Panc1 (cell line): ENCODE measurements at regions not wholly inside any gene's neighbourhood (a gene's known extent, or its start where the extent isn't known, plus 50 kb on each side); places are given as distances from the start of the nearest gene placed in this dataset.

Experiments
- ATAC-seq: fragments of 200-7000 bp; cut with Tn5 transposase; 2 replicates; pipeline ENCODE4 v1.9.1; 2020; ENCODE audit warnings: mild to moderate bottlenecking, moderate library complexity
- BruUV-seq: library from RNA; stranded (reverse); fragments of 400-500 nt; replicated peaks from 2 replicates; lab custom pipeline; 2021; lab: Mats Ljungman, UMichigan
- CTCF ChIA-PET: fragments of 300-600 bp; sonication (Branson Sonifier 250); formaldehyde crosslinking; loops from one replicate; lab custom pipeline; 2022; ENCODE audit warnings: antibody characterized with exemption; lab: Charles Lee
- POLR2A ChIA-PET: fragments of 300-600 bp; sonication (Branson Sonifier 250); formaldehyde crosslinking; loops from one replicate; lab custom pipeline; 2022; ENCODE audit warnings: antibody characterized with exemption; lab: Charles Lee
- DNase-seq: peaks from one replicate; pipeline ENCODE4 v3.0.0-alpha.2; 2010; ENCODE audit warnings: low read depth, low spot score
- H3K27ac ChIP-seq: 2 replicates; pipeline ENCODE4 v1.5.1; 2011; ENCODE audit warnings: mild to moderate bottlenecking, low read length, inconsistent platforms
- H3K27me3 ChIP-seq: fragments of 200-500 bp; sonication (Bioruptor generic); 2 replicates; pipeline ENCODE4 v1.6.0; 2014; ENCODE audit warnings: low read length, inconsistent platforms; ENCODE audit not compliant: control insufficient read depth, insufficient read depth
- H3K36me3 ChIP-seq: fragments of 200-500 bp; sonication (Bioruptor generic); 2 replicates; pipeline ENCODE4 v1.5.1; 2014; ENCODE audit warnings: inconsistent platforms, mild to moderate bottlenecking, low read length, moderate library complexity; ENCODE audit not compliant: control insufficient read depth, insufficient read depth
- H3K4me1 ChIP-seq: 2 replicates; pipeline ENCODE4 v1.5.1; 2011; ENCODE audit warnings: inconsistent platforms, mild to moderate bottlenecking, low read length, moderate library complexity; ENCODE audit not compliant: control insufficient read depth, insufficient read depth
- H3K4me3 ChIP-seq, 2 experiments: 2 replicates each; pipeline ENCODE4 v1.5.1; 2011 to 2012; ENCODE audit warnings: low read depth in 2 of 2, low read length in 2 of 2, mild to moderate bottlenecking in 2 of 2, inconsistent platforms in 1 of 2, moderate library complexity in 1 of 2
- H3K9me3 ChIP-seq: fragments of 200-500 bp; sonication (Bioruptor generic); 2 replicates; pipeline ENCODE4 v1.5.1; 2014; ENCODE audit warnings: low read depth, mild to moderate bottlenecking, inconsistent platforms, low read length, moderate library complexity; ENCODE audit not compliant: control insufficient read depth, insufficient read depth
- POLR2AphosphoS5 ChIP-seq: IDR thresholded peaks from 2 replicates; pipeline ENCODE4 v1.6.1; 2012; ENCODE audit warnings: mild to moderate bottlenecking, low read depth, low read length, moderate library complexity
- REST ChIP-seq, 2 experiments: IDR thresholded peaks; 2 replicates each; pipeline ENCODE4 v1.6.1; 2011 to 2012; ENCODE audit warnings: low read depth in 2 of 2, control low read depth in 1 of 2, low read length in 1 of 2, mild to moderate bottlenecking in 1 of 2, moderate library complexity in 1 of 2; ENCODE audit not compliant: insufficient read depth in 1 of 2
- SIN3A ChIP-seq: IDR thresholded peaks from 2 replicates; pipeline ENCODE4 v1.6.1; 2012; ENCODE audit warnings: low read depth, mild to moderate bottlenecking, low read length, moderate library complexity, borderline replicate concordance; ENCODE audit not compliant: insufficient read depth
- TCF7L2 ChIP-seq: IDR thresholded peaks from 2 replicates; pipeline ENCODE4 v1.6.1; 2011; ENCODE audit warnings: mild to moderate bottlenecking, low read depth, low read length, inconsistent platforms
- in situ Hi-C: cut with HindIII; loops from 2 replicates; pipeline ENCODE4 v1.10.0; 2016; ENCODE audit warnings: low sequenced_read_pairs, low pct_unique_long_range_greater_than_20kb
- intact Hi-C: fragments of 100-400 bp; cut with micrococcal nuclease; formaldehyde crosslinking; loops from one replicate; pipeline ENCODE4 v1.10.0; 2022; ENCODE audit not compliant: unreplicated experiment
- TF ChIP-seq, protein P1 (sequence below): fragments of 450-650 bp; IDR thresholded peaks from 2 replicates; pipeline ENCODE4 v1.5.1; 2017; ENCODE audit warnings: mild to moderate bottlenecking

DNA sequence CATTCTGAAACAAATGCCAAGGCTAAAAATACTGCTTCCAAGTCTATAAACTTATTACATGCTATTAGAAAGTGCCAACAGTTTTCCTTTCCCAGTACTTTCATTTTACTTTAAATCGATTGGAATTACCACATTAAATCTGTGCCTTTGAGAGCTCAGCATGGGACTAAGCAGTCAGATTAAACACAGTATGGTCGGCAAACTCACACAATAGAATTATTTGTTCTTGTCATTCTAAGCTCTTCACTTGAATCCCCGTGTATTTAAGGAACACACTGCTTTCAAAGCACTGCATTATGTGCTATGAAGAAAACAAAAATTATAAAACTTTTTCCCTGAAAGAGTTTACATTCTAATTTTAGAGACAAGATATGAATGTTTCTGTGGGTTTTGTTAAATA is 444.4 kb upstream of the SLC39A10 start:
- Histone ChIP-seq H3K27ac (no peak overlapping the region), H3K36me3 (no peaks in the 10 kb centered on the region), H3K27me3 (no peaks in the 10 kb centered on the region), H3K9me3 (no peaks in the 10 kb centered on the region), H3K4me3 (no peak overlapping the region), H3K4me1 (no peaks in the 10 kb centered on the region)
- intact Hi-C loops = no loop called here
- in situ Hi-C loops = no loop called here
- no peak for TF ChIP-seq POLR2AphosphoS5
- no peak for TF ChIP-seq REST (IDR thresholded peaks at IDR 0.05; ENCODE audit: insufficient read depth in 1 of 2, low read depth in 2 of 2, low read length in 1 of 2)
- no peak for TF ChIP-seq TCF7L2
- TF ChIP-seq, protein P1, sequence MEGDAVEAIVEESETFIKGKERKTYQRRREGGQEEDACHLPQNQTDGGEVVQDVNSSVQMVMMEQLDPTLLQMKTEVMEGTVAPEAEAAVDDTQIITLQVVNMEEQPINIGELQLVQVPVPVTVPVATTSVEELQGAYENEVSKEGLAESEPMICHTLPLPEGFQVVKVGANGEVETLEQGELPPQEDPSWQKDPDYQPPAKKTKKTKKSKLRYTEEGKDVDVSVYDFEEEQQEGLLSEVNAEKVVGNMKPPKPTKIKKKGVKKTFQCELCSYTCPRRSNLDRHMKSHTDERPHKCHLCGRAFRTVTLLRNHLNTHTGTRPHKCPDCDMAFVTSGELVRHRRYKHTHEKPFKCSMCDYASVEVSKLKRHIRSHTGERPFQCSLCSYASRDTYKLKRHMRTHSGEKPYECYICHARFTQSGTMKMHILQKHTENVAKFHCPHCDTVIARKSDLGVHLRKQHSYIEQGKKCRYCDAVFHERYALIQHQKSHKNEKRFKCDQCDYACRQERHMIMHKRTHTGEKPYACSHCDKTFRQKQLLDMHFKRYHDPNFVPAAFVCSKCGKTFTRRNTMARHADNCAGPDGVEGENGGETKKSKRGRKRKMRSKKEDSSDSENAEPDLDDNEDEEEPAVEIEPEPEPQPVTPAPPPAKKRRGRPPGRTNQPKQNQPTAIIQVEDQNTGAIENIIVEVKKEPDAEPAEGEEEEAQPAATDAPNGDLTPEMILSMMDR = no peak
- no TSS peak for BruUV-seq
- ChIA-PET POLR2A (interaction anchor here (0.7 kb wide), 1 partner anchor 686 kb away, joined by 3 read pairs; no protein-coding TSS in a partner anchor), CTCF (no interaction called here)
- ATAC-seq (no peak), DNase-seq (no peak)

DNA sequence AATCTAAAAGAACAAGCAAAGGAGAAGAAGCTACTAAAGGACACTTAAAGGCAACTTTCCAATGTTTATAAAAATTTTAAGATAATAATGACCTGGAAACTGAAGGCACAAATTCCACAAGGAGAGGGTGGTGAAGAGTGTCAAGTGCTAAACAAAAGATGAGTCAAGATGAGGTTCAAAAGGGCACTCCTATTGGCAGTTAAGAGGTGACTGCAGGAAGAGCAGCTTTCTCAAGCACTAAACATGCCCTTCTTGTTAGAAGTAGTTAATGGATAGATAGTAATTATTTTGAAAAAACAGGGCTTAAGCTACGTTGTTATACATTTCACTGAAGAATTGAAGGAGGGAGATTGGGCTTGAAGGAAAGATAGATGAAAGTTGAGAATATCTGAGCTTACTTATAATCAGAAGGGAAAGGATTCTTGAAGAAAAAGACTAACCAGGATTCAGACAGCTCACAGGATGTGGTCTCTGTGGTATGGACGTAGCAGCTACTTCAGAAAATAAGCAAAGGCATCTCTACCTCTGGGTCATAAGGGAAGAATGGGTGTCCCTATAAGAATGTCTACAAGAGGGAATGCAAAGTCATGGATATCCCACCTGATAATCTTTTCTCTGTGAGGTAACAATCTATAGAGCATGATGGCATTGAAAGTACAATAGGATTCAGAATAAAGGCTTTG is 454.7 kb upstream of the SLC39A10 start:
- no peak for DNase-seq
- no peak for ATAC-seq
- Histone ChIP-seq H3K4me3 (no peak overlapping the region), H3K9me3 (no peaks in the 10 kb centered on the region), H3K27ac (no peak overlapping the region), H3K4me1 (no peaks in the 10 kb centered on the region), H3K36me3 (no peaks in the 10 kb centered on the region), H3K27me3 (no peaks in the 10 kb centered on the region)
- no TSS peak for BruUV-seq
- TF ChIP-seq POLR2AphosphoS5 (no peak), TCF7L2 (no peak), REST (IDR thresholded peaks at IDR 0.05; ENCODE audit: insufficient read depth in 1 of 2, low read depth in 2 of 2, low read length in 1 of 2) (no peak), SIN3A (no peak)
- TF ChIP-seq, protein P1 = no peak
- intact Hi-C loops (no loop called here), in situ Hi-C loops (no loop called here)
- POLR2A ChIA-PET = no interaction called here
- CTCF ChIA-PET = no interaction called here
